ENCODE measurements at regions not wholly inside any gene's neighbourhood (a gene's known extent, or its start where the extent isn't known, plus 50 kb on each side); places are given as distances from the start of the nearest gene placed in this dataset.
"Not testable (repeated sequence)": the region's sequence is repeated elsewhere in the genome, so short reads cannot be mapped to it uniquely, and the experiment has no call there.

- Histone ChIP-seq H3K4me1 (ENCODE audit: control insufficient read depth, insufficient read depth, low read length) (no peaks in the 10 kb centered on the region), H3K4me3 (ENCODE audit: low read length) (no peak overlapping the region)
These were observed 660.1 kb upstream of the SGO1 start for GRCh38 chr3:20846066-20846465.

GRCh38 chr3:20844851-20845250 lies 658.8 kb upstream of the SGO1 start:
- no peaks in the 10 kb centered on the region for H3K36me3 ChIP-seq (ENCODE audit: insufficient read depth, low read length)
- H3K27me3 ChIP-seq (ENCODE audit: control insufficient read depth, insufficient read depth, low read length): no peaks in the 10 kb centered on the region
- no peak overlapping the region for H3K4me3 ChIP-seq (ENCODE audit: low read length)
- H3K4me2 ChIP-seq (ENCODE audit: low read length): no peak overlapping the region
- no peaks in the 10 kb centered on the region for H3K9me3 ChIP-seq (replicated peaks; ENCODE audit: low read length)
- no peak overlapping the region for H3K9ac ChIP-seq (ENCODE audit: low read depth, low read length)
- no peaks in the 10 kb centered on the region for H3K4me1 ChIP-seq (ENCODE audit: control insufficient read depth, insufficient read depth, low read length)

More at GRCh38 chr3:20846066-20846465, 660.1 kb upstream of the SGO1 start:
- Histone ChIP-seq H3K27me3 (ENCODE audit: control insufficient read depth, insufficient read depth, low read length) (no peaks in the 10 kb centered on the region), H3K36me3 (ENCODE audit: insufficient read depth, low read length) (no peaks in the 10 kb centered on the region), H3K9ac (ENCODE audit: low read depth, low read length) (no peak overlapping the region), H3K9me3 (replicated peaks; ENCODE audit: low read length) (no peaks in the 10 kb centered on the region), H3K4me2 (ENCODE audit: low read length) (no peak overlapping the region)

- Histone ChIP-seq H3K36me3 (ENCODE audit: insufficient read depth, low read length) (no peaks in the 10 kb centered on the region), H3K27me3 (ENCODE audit: control insufficient read depth, insufficient read depth, low read length) (no peaks in the 10 kb centered on the region), H3K9ac (ENCODE audit: low read depth, low read length) (no peak overlapping the region), H3K4me1 (ENCODE audit: control insufficient read depth, insufficient read depth, low read length) (no peaks in the 10 kb centered on the region), H3K4me2 (ENCODE audit: low read length) (no peak overlapping the region), H3K9me3 (replicated peaks; ENCODE audit: low read length) (no peaks in the 10 kb centered on the region), H3K4me3 (ENCODE audit: low read length) (no peak overlapping the region)
These were observed 656.8 kb upstream of the SGO1 start for GRCh38 chr3:20842594-20843436.

- Histone ChIP-seq H3K9ac (ENCODE audit: low read depth, low read length) (no peak overlapping the region), H3K36me3 (ENCODE audit: insufficient read depth, low read length) (no peaks in the 10 kb centered on the region), H3K9me3 (replicated peaks; ENCODE audit: low read length) (no peaks in the 10 kb centered on the region), H3K27me3 (ENCODE audit: control insufficient read depth, insufficient read depth, low read length) (no peaks in the 10 kb centered on the region), H3K4me3 (ENCODE audit: low read length) (no peak overlapping the region), H3K4me1 (ENCODE audit: control insufficient read depth, insufficient read depth, low read length) (no peaks in the 10 kb centered on the region), H3K4me2 (ENCODE audit: low read length) (no peak overlapping the region)
These were observed 656.0 kb upstream of the SGO1 start for GRCh38 chr3:20842002-20842401.

- no peak overlapping the region for H3K4me3 ChIP-seq (ENCODE audit: low read length)
- no peak overlapping the region for H3K4me2 ChIP-seq (ENCODE audit: low read length)
- no peaks in the 10 kb centered on the region for H3K36me3 ChIP-seq (ENCODE audit: insufficient read depth, low read length)
- H3K9ac ChIP-seq (ENCODE audit: low read depth, low read length): no peak overlapping the region
- no peaks in the 10 kb centered on the region for H3K27me3 ChIP-seq (ENCODE audit: control insufficient read depth, insufficient read depth, low read length)
- H3K9me3 ChIP-seq (replicated peaks; ENCODE audit: low read length): no peaks in the 10 kb centered on the region
- no peaks in the 10 kb centered on the region for H3K4me1 ChIP-seq (ENCODE audit: control insufficient read depth, insufficient read depth, low read length)
These were observed 651.8 kb upstream of the SGO1 start for GRCh38 chr3:20837676-20838302.

- Histone ChIP-seq H3K9me3 (replicated peaks; ENCODE audit: low read length) (no peaks in the 10 kb centered on the region), H3K36me3 (ENCODE audit: insufficient read depth, low read length) (no peaks in the 10 kb centered on the region), H3K4me1 (ENCODE audit: control insufficient read depth, insufficient read depth, low read length) (no peaks in the 10 kb centered on the region), H3K9ac (ENCODE audit: low read depth, low read length) (no peak overlapping the region), H3K27me3 (ENCODE audit: control insufficient read depth, insufficient read depth, low read length) (no peaks in the 10 kb centered on the region), H3K4me3 (ENCODE audit: low read length) (no peak overlapping the region), H3K4me2 (ENCODE audit: low read length) (no peak overlapping the region)
These were observed 650.8 kb upstream of the SGO1 start for GRCh38 chr3:20836801-20837200.

GRCh38 chr3:20832963-20833362 lies 647.0 kb upstream of the SGO1 start:
- Histone ChIP-seq H3K4me1 (ENCODE audit: control insufficient read depth, insufficient read depth, low read length) (no peaks in the 10 kb centered on the region), H3K9ac (ENCODE audit: low read depth, low read length) (no peak overlapping the region), H3K9me3 (replicated peaks; ENCODE audit: low read length) (no peaks in the 10 kb centered on the region), H3K27me3 (ENCODE audit: control insufficient read depth, insufficient read depth, low read length) (no peaks in the 10 kb centered on the region), H3K36me3 (ENCODE audit: insufficient read depth, low read length) (no peaks in the 10 kb centered on the region), H3K4me3 (ENCODE audit: low read length) (no peak overlapping the region), H3K4me2 (ENCODE audit: low read length) (no peak overlapping the region)

- Histone ChIP-seq H3K36me3 (ENCODE audit: insufficient read depth, low read length) (no peaks in the 10 kb centered on the region), H3K4me2 (ENCODE audit: low read length) (no peak overlapping the region), H3K4me3 (ENCODE audit: low read length) (no peak overlapping the region), H3K4me1 (ENCODE audit: control insufficient read depth, insufficient read depth, low read length) (no peaks in the 10 kb centered on the region), H3K9ac (ENCODE audit: low read depth, low read length) (no peak overlapping the region), H3K9me3 (replicated peaks; ENCODE audit: low read length) (no peaks in the 10 kb centered on the region), H3K27me3 (ENCODE audit: control insufficient read depth, insufficient read depth, low read length) (no peaks in the 10 kb centered on the region)
These were observed 636.2 kb upstream of the SGO1 start for GRCh38 chr3:20822251-20822650.

GRCh38 chr3:20820872-20821271 lies 634.9 kb upstream of the SGO1 start:
- H3K4me2 ChIP-seq (ENCODE audit: low read length); H3K9ac ChIP-seq (ENCODE audit: low read depth, low read length); H3K27me3 ChIP-seq (ENCODE audit: control insufficient read depth, insufficient read depth, low read length); H3K9me3 ChIP-seq (replicated peaks; ENCODE audit: low read length); H3K36me3 ChIP-seq (ENCODE audit: insufficient read depth, low read length); H3K4me1 ChIP-seq (ENCODE audit: control insufficient read depth, insufficient read depth, low read length); H3K4me3 ChIP-seq (ENCODE audit: low read length): not testable (repeated sequence)

- H3K9me3 ChIP-seq (replicated peaks; ENCODE audit: low read length): peaks cover 3% of the 10 kb centered on the region
- no peaks in the 10 kb centered on the region for H3K36me3 ChIP-seq (ENCODE audit: insufficient read depth, low read length)
- no peak overlapping the region for H3K4me2 ChIP-seq (ENCODE audit: low read length)
- no peaks in the 10 kb centered on the region for H3K4me1 ChIP-seq (ENCODE audit: control insufficient read depth, insufficient read depth, low read length)
- H3K4me3 ChIP-seq (ENCODE audit: low read length): no peak overlapping the region
- H3K9ac ChIP-seq (ENCODE audit: low read depth, low read length): no peak overlapping the region
- H3K27me3 ChIP-seq (ENCODE audit: control insufficient read depth, insufficient read depth, low read length): no peaks in the 10 kb centered on the region
These were observed 625.6 kb upstream of the SGO1 start for GRCh38 chr3:20811631-20812030.

- H3K4me3 ChIP-seq (ENCODE audit: low read length): no peak overlapping the region
- H3K36me3 ChIP-seq (ENCODE audit: insufficient read depth, low read length): no peaks in the 10 kb centered on the region
- H3K9ac ChIP-seq (ENCODE audit: low read depth, low read length): no peak overlapping the region
- H3K4me1 ChIP-seq (ENCODE audit: control insufficient read depth, insufficient read depth, low read length): no peaks in the 10 kb centered on the region
- H3K27me3 ChIP-seq (ENCODE audit: control insufficient read depth, insufficient read depth, low read length): no peaks in the 10 kb centered on the region
- no peak overlapping the region for H3K4me2 ChIP-seq (ENCODE audit: low read length)
- peaks cover 3% of the 10 kb centered on the region for H3K9me3 ChIP-seq (replicated peaks; ENCODE audit: low read length)
These were observed 625.0 kb upstream of the SGO1 start for GRCh38 chr3:20811006-20811405.

GRCh38 chr3:20810555-20810954 lies 624.5 kb upstream of the SGO1 start:
- no peak overlapping the region for H3K4me2 ChIP-seq (ENCODE audit: low read length)
- no peak overlapping the region for H3K9ac ChIP-seq (ENCODE audit: low read depth, low read length)
- H3K36me3 ChIP-seq (ENCODE audit: insufficient read depth, low read length): no peaks in the 10 kb centered on the region
- H3K27me3 ChIP-seq (ENCODE audit: control insufficient read depth, insufficient read depth, low read length): no peaks in the 10 kb centered on the region
- H3K9me3 ChIP-seq (replicated peaks; ENCODE audit: low read length): peaks cover 3% of the 10 kb centered on the region
- no peak overlapping the region for H3K4me3 ChIP-seq (ENCODE audit: low read length)
- H3K4me1 ChIP-seq (ENCODE audit: control insufficient read depth, insufficient read depth, low read length): no peaks in the 10 kb centered on the region
